Coronary artery (tissue), 2 donors: ENCODE measurements at regions not wholly inside any gene's neighbourhood (a gene's known extent, or its start where the extent isn't known, plus 50 kb on each side); places are given as distances from the start of the nearest gene placed in this dataset.

Experiments used
- DNase-seq: peaks from one replicate; pipeline ENCODE4 v3.0.0-alpha.2; 2017; ENCODE audit warnings: low spot score
- H3K27ac ChIP-seq, 2 donors: fragments of 200-600 bp; sonication (generic); one replicate each; pipeline ENCODE4 v1.5.1; 2016 to 2019
- H3K4me3 ChIP-seq: fragments of 200-600 bp; sonication (generic); 2 replicates; pipeline ENCODE4 v1.5.1; 2016; ENCODE audit warnings: mild to moderate bottlenecking, moderate library complexity
- TF ChIP-seq, protein P1 (sequence below): fragments of 200-600 bp; sonication (generic); IDR thresholded peaks from one replicate; pipeline ENCODE4 v1.5.1; 2019; ENCODE audit warnings: antibody characterized with exemption

DNA sequence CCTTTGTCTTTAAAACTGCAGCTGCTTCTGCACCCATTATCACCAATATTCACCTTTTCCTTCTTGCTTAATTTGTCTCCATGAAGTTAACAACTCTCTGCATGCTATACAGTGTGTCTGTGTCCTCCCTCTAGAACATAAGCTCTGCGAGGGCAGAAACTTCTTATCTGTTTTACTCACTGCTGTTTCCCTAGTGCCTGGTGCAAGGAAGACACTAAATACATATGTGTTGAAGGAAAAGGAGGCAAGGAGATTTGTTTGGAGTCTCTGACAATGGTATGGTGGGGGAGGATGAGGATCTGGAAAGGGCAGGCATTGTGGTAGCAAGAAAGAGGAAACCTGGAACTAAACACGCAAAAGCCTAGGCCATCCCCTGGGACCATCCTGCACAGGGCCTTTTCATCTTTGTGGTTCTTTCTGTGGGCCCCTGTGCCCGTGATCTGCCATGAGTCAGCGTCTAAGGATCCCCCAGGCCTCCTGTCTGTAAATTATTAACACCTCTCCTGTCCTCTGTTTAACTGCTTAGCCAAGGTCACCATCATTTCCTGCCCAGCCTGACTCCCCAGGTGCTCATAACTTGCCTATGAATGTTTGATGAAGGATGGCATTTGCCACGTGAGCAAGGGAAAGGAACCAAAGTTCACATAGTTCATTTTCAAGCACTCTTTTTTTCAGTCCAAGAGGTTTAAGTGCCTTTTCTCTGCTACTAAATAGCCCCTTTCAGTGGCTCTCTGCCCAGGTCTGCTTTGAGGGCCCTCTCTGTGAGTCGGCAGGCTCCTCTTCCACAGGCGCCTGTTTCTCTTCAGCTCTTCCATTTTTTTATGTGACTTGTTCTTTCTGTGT lies 131.1 kb downstream of the RASSF10 start:
- no peak overlapping the region for H3K4me3 ChIP-seq
- TF ChIP-seq, protein P1, sequence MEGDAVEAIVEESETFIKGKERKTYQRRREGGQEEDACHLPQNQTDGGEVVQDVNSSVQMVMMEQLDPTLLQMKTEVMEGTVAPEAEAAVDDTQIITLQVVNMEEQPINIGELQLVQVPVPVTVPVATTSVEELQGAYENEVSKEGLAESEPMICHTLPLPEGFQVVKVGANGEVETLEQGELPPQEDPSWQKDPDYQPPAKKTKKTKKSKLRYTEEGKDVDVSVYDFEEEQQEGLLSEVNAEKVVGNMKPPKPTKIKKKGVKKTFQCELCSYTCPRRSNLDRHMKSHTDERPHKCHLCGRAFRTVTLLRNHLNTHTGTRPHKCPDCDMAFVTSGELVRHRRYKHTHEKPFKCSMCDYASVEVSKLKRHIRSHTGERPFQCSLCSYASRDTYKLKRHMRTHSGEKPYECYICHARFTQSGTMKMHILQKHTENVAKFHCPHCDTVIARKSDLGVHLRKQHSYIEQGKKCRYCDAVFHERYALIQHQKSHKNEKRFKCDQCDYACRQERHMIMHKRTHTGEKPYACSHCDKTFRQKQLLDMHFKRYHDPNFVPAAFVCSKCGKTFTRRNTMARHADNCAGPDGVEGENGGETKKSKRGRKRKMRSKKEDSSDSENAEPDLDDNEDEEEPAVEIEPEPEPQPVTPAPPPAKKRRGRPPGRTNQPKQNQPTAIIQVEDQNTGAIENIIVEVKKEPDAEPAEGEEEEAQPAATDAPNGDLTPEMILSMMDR: no peak
- H3K27ac ChIP-seq: no peak overlapping the region
- no peak for DNase-seq

DNA sequence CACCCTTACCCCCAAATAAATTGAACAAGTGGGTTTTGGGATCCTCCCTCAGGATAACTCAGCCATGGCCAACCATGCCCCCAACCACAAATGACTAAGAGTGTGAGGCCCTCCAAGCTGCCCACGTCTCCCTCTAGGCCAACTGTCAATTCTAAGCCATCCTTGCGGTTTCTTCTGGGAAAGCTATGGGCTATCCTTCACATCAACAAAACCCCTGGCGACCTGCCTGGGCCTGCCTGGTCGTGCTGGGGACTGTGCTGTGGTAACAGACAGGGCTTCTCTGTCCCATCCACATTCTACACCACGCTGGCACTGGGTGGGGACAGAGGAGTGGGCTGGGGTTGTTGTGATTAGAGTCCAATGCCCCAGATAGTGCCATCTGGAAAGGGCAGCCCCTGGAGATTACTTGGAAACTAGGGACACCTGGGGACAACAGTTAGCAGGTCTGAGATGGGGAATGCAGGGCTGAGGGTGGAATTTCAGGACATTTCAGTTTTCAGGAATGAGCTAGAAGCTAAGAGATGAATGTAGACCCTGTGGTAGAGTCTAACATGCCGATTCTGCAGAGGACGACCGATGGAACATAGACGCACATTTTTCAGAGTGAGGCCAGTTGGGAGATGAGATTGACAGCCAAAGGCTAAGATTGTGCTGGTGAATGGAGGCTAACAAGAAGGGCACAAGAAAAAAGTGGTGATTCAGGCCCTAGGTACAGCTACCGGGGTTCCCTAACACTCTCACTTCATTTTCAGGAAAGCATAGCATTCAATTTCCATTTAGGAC lies 131.9 kb downstream of the RASSF10 start:
- no peak overlapping the region for H3K4me3 ChIP-seq
- no peak for DNase-seq

GRCh38 chr11:13141731-13142709 lies 132.9 kb downstream of the RASSF10 start:
- H3K27ac ChIP-seq: no peak overlapping the region
- DNase-seq: no peak
- H3K4me3 ChIP-seq: no peak overlapping the region
- TF ChIP-seq, protein P1: no peak

More for the DNA sequence above, 131.9 kb downstream of the RASSF10 start:
- no peak overlapping the region for H3K27ac ChIP-seq
- TF ChIP-seq, protein P1: no peak

- TF ChIP-seq, protein P1: no peak
- no peak overlapping the region for H3K4me3 ChIP-seq
- DNase-seq: no peak
- H3K27ac ChIP-seq: no peak overlapping the region
Measured at GRCh38 chr11:13143486-13144297, 133.9 kb upstream of the BMAL1 start.

- H3K27ac ChIP-seq: no peak overlapping the region
- TF ChIP-seq, protein P1: no peak
- no peak for DNase-seq
- H3K4me3 ChIP-seq: no peak overlapping the region
Measured at GRCh38 chr11:13145461-13145860, 132.1 kb upstream of the BMAL1 start.

GRCh38 chr11:13149991-13150390 lies 127.6 kb upstream of the BMAL1 start:
- no peak for DNase-seq
- Histone ChIP-seq H3K27ac (no peak overlapping the region), H3K4me3 (no peak overlapping the region)
- TF ChIP-seq, protein P1: no peak
